A549 (cell line): ENCODE measurements at regions not wholly inside any gene's neighbourhood (a gene's known extent, or its start where the extent isn't known, plus 50 kb on each side); places are given as distances from the start of the nearest gene placed in this dataset.

Experiments
- ATAC-seq, 2 experiments: fragments of 200-7000 bp in 1 of 2; fragments of >200 bp in 1 of 2; cut with Nextera tagmentation in 1 of 2; cut with Tn5 transposase in 1 of 2; 3 replicates each; pipeline versions ENCODE4 v1.8.0 to v1.9.1; 2018 to 2020; ENCODE audit warnings: mild to moderate bottlenecking in 1 of 2, moderate library complexity in 1 of 2
- CTCF ChIA-PET: fragments of 300-600 bp; sonication (Branson Sonifier 250); formaldehyde crosslinking; extraction: SDS; loops from one replicate; lab custom pipeline; 2021; ENCODE audit warnings: antibody characterized with exemption, inconsistent platforms; lab: Yijun Ruan, JAX
- POLR2A ChIA-PET: fragments of 350-600 bp; formaldehyde crosslinking; extraction: SDS; loops from one replicate; lab custom pipeline; 2021; ENCODE audit warnings: antibody characterized with exemption, inconsistent platforms; lab: Yijun Ruan, JAX
- DNase-seq, 2 experiments: peaks; one replicate each; pipeline versions ENCODE4 v3.0.0 to v3.0.0-alpha.2; 2011 to 2016; ENCODE audit warnings: low read depth in 1 of 2, low spot score in 1 of 2
- FAIRE-seq: peaks from 2 replicates; lab custom pipeline; 2011; peaks lifted over from hg19 to GRCh38; lab: Jason Lieb, UNC
- H3K27ac ChIP-seq, 2 experiments: fragments of >200 bp; sonication (Bioruptor Twin); formaldehyde crosslinking; 3 replicates each; pipeline ENCODE4 v1.5.1; 2016 to 2017
- H3K4me1 ChIP-seq: fragments of >200 bp; sonication (Bioruptor Twin); formaldehyde crosslinking; 3 replicates; pipeline ENCODE4 v1.6.1; 2016
- H3K4me2 ChIP-seq: fragments of >200 bp; sonication (Bioruptor Twin); formaldehyde crosslinking; 3 replicates; pipeline ENCODE4 v1.6.1; 2016
- H3K4me3 ChIP-seq: fragments of >200 bp; sonication (Bioruptor Twin); formaldehyde crosslinking; 3 replicates; pipeline ENCODE4 v1.5.1; 2016
- H3K9me3 ChIP-seq: fragments of >200 bp; sonication (Bioruptor Twin); formaldehyde crosslinking; 3 replicates; pipeline ENCODE4 v1.6.1; 2016
- EHMT2 ChIP-seq: fragments of 200-600 bp; sonication (generic); IDR thresholded peaks from 2 replicates; pipeline ENCODE4 v1.6.1; 2016; ENCODE audit warnings: antibody characterized with exemption, low read depth, mild to moderate bottlenecking, moderate library complexity
- FOSB ChIP-seq: fragments of 250-450 bp; sonication (Bioruptor Pico); IDR thresholded peaks from 2 replicates; pipeline ENCODE4 v1.5.0; 2020; ENCODE audit warnings: mild to moderate bottlenecking, moderate library complexity
- HEYL ChIP-seq: fragments of 250-450 bp; sonication (Bioruptor Pico); IDR thresholded peaks from 2 replicates; pipeline ENCODE4 v1.8.0; 2021; ENCODE audit warnings: mild to moderate bottlenecking, moderate library complexity
- HOXA7 ChIP-seq: fragments of 250-450 bp; sonication (Bioruptor Pico); IDR thresholded peaks from 2 replicates; pipeline ENCODE4 v1.5.0; 2020; ENCODE audit warnings: mild to moderate bottlenecking, moderate library complexity
- JUN ChIP-seq, 2 experiments: fragments of >200 bp; sonication (Bioruptor Twin); formaldehyde crosslinking; IDR thresholded peaks; 2 replicates in 1 of 2; 3 replicates in 1 of 2; pipeline ENCODE4 v1.6.1; 2016 to 2017
- NPAS2 ChIP-seq: fragments of 250-450 bp; sonication (Bioruptor Pico); IDR thresholded peaks from 2 replicates; pipeline ENCODE4 v1.8.0; 2022; ENCODE audit warnings: mild to moderate bottlenecking, moderate library complexity, borderline replicate concordance
- PHF8 ChIP-seq: fragments of 200-600 bp; sonication (generic); IDR thresholded peaks from 2 replicates; pipeline ENCODE4 v1.6.1; 2016; ENCODE audit warnings: low read depth, mild to moderate bottlenecking, antibody characterized with exemption, moderate library complexity, borderline replicate concordance
- RNF2 ChIP-seq: fragments of 200-600 bp; sonication (generic); IDR thresholded peaks from 2 replicates; pipeline ENCODE4 v1.6.1; 2016; ENCODE audit warnings: low read depth, mild to moderate bottlenecking, antibody characterized with exemption, moderate library complexity, borderline replicate concordance
- SREBF2 ChIP-seq: fragments of 450-650 bp; IDR thresholded peaks from 2 replicates; pipeline ENCODE4 v1.6.1; 2014; ENCODE audit warnings: mild to moderate bottlenecking, moderate library complexity
- TFCP2L1 ChIP-seq: fragments of 250-450 bp; sonication (Bioruptor Pico); IDR thresholded peaks from 2 replicates; pipeline ENCODE4 v1.5.0; 2021; ENCODE audit warnings: mild to moderate bottlenecking
- ZC3H11A ChIP-seq: fragments of 450-650 bp; IDR thresholded peaks from 2 replicates; pipeline ENCODE4 v1.6.1; 2014; ENCODE audit warnings: antibody characterized with exemption, mild to moderate bottlenecking
- WGBS: methylation state at CpG from one replicate; pipeline ENCODE4 v1.1.6; 2017; ENCODE audit errors: missing lambda C conversion rate; 5-methylcytosine and 5-hydroxymethylcytosine counted together
- TF ChIP-seq, protein P1 (sequence below): fragments of 150-350 bp; IDR thresholded peaks from 2 replicates; pipeline ENCODE4 v1.6.1; 2014; ENCODE audit warnings: low read depth, mild to moderate bottlenecking, low read length
- TF ChIP-seq, protein P2 (sequence below): IDR thresholded peaks from 2 replicates; pipeline ENCODE4 v1.6.1; 2012
- TF ChIP-seq, protein P3 (sequence below): fragments of >200 bp; sonication (Bioruptor Twin); formaldehyde crosslinking; IDR thresholded peaks from 3 replicates; pipeline ENCODE4 v1.6.1; 2016
- TF ChIP-seq, protein P4 (sequence below): fragments of 250-450 bp; sonication (Bioruptor Pico); IDR thresholded peaks from 2 replicates; pipeline ENCODE4 v1.5.0; 2020; ENCODE audit warnings: low read depth, mild to moderate bottlenecking, moderate library complexity

DNA sequence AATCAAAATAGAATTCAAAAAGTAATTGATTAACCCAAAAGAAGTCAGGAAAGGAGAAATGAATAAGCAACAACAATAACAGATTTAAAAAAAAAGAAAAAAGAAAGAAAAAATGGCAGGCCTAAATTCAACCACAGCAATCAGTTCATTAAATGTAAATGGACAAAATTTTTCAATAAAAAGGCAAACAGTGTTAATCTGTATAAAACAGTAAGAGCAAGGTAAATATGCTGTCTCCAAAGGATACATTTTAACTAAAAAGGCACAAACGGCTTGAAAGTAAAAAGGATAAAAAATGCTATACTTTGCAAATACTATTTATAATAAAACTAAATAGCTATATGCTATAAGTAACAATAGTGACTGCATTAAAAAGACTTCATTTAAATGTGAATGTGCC is 582.0 kb downstream of the SPRY1 start (continued):
- TF ChIP-seq, protein P1, sequence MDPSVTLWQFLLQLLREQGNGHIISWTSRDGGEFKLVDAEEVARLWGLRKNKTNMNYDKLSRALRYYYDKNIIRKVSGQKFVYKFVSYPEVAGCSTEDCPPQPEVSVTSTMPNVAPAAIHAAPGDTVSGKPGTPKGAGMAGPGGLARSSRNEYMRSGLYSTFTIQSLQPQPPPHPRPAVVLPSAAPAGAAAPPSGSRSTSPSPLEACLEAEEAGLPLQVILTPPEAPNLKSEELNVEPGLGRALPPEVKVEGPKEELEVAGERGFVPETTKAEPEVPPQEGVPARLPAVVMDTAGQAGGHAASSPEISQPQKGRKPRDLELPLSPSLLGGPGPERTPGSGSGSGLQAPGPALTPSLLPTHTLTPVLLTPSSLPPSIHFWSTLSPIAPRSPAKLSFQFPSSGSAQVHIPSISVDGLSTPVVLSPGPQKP: no peak
- TF ChIP-seq NPAS2 (CRISPR knock-in tag): no peak
- TF ChIP-seq PHF8: no peak
- TF ChIP-seq, protein P2, sequence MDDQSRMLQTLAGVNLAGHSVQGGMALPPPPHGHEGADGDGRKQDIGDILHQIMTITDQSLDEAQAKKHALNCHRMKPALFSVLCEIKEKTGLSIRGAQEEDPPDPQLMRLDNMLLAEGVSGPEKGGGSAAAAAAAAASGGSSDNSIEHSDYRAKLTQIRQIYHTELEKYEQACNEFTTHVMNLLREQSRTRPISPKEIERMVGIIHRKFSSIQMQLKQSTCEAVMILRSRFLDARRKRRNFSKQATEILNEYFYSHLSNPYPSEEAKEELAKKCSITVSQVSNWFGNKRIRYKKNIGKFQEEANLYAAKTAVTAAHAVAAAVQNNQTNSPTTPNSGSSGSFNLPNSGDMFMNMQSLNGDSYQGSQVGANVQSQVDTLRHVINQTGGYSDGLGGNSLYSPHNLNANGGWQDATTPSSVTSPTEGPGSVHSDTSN: no peak
- TF ChIP-seq, protein P3, sequence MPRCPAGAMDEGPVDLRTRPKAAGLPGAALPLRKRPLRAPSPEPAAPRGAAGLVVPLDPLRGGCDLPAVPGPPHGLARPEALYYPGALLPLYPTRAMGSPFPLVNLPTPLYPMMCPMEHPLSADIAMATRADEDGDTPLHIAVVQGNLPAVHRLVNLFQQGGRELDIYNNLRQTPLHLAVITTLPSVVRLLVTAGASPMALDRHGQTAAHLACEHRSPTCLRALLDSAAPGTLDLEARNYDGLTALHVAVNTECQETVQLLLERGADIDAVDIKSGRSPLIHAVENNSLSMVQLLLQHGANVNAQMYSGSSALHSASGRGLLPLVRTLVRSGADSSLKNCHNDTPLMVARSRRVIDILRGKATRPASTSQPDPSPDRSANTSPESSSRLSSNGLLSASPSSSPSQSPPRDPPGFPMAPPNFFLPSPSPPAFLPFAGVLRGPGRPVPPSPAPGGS: no peak
- no peak for TF ChIP-seq JUN (IDR thresholded peaks at IDR 0.05)
- TF ChIP-seq HEYL (CRISPR knock-in tag): no peak
- no peak for TF ChIP-seq HOXA7 (CRISPR knock-in tag)

DNA sequence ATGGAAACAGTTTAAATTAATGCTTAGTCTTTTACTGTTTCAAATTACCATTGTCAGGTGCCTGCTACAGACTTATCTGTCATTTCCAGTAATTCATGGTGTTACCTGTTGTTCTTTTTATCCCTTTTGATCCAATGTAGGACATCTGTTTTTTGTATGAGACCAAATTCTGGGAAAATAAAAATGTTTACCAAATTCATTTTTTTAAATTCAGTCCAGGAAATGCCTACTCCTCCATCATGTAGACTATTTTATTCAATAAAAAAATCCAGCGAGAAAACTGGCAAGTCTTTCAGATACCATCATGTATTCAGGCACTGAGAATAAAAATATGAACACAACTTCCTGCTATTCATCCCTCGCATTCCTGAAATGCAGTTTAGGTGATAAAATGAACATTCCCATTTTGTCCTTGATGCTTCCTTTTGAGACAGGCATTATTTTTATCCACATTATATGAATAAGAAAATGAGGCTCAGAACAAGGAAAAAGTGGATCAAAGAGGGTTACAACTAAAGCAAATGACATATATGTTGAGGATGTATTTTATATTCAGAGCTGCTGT is 584.2 kb downstream of the SPRY1 start:
- Histone ChIP-seq H3K4me3 (no peak overlapping the region), H3K4me2 (no peak overlapping the region), H3K4me1 (no peaks in the 10 kb centered on the region), H3K9me3 (no peaks in the 10 kb centered on the region), H3K27ac (no peak overlapping the region)
- TF ChIP-seq TFCP2L1 (CRISPR knock-in tag) (no peak), EHMT2 (no peak), ZC3H11A (no peak), SREBF2 (no peak), HEYL (CRISPR knock-in tag) (no peak), RNF2 (no peak)
- TF ChIP-seq, protein P4, sequence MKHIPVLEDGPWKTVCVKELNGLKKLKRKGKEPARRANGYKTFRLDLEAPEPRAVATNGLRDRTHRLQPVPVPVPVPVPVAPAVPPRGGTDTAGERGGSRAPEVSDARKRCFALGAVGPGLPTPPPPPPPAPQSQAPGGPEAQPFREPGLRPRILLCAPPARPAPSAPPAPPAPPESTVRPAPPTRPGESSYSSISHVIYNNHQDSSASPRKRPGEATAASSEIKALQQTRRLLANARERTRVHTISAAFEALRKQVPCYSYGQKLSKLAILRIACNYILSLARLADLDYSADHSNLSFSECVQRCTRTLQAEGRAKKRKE (CRISPR knock-in tag): no peak
- ChIA-PET CTCF (no interaction called here), POLR2A (no interaction called here)
- FAIRE-seq: no peak
- no peak for DNase-seq
- no peak for ATAC-seq
- 39% methylated on average over 2 of the region's 2 CpGs for WGBS

DNA sequence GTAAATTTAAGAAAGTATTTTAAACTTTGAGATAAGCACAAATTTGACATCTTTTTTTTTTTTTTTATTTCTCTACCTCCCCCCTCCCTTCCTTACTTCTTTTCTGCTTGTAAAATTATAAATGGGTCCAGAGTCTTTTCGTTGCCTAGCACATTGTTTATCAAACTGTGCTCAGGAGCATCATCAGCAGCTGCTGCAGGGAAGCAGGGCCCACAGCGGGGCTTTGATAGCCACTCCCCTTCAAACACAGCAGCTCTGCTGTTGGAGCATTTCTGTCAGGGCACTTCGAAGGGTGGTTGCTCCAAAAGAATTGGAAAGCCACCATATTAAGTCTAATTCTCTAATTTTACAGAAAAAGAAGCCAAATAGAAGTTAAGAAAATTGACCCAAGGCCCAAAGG is 588.3 kb downstream of the SPRY1 start:
- TF ChIP-seq FOSB (CRISPR knock-in tag): no peak
- TF ChIP-seq, protein P3: no peak
- TF ChIP-seq, protein P2: no peak
- ChIA-PET CTCF (no interaction called here), POLR2A (no interaction called here)
- Histone ChIP-seq H3K4me1 (no peaks in the 10 kb centered on the region), H3K27ac (no peak overlapping the region), H3K9me3 (no peaks in the 10 kb centered on the region), H3K4me3 (no peak overlapping the region), H3K4me2 (no peak overlapping the region)
- FAIRE-seq (no peak), ATAC-seq (no peak), DNase-seq (no peak)
- WGBS: 26% methylated on average over 3 of the region's 3 CpGs
